ENCODE measurements at regions not wholly inside any gene's neighbourhood (a gene's known extent, or its start where the extent isn't known, plus 50 kb on each side); places are given as distances from the start of the nearest gene placed in this dataset.

GRCh38 chr13:85997587-85997986 is 198.4 kb upstream of the SLITRK6 start:
- no peak overlapping the region for H2BK12ac ChIP-seq (ENCODE audit: insufficient read length, low read depth, low read length)
- no peak overlapping the region for H2BK5ac ChIP-seq (ENCODE audit: insufficient read length, low read length)
- no peak overlapping the region for H3T11ph ChIP-seq (ENCODE audit: low read length)
- no peak overlapping the region for H3K18ac ChIP-seq (ENCODE audit: insufficient read length, low read depth, low read length)
- no peaks in the 10 kb centered on the region for H4K20me1 ChIP-seq (ENCODE audit: control insufficient read depth, insufficient read depth, insufficient read length)
- H3K9me3 ChIP-seq (ENCODE audit: control insufficient read depth, low read depth, low read length), result no peaks in the 10 kb centered on the region
- H3K9ac ChIP-seq (ENCODE audit: extremely low read depth, insufficient read length, low read length), result no peak overlapping the region
- no peak overlapping the region for H2BK15ac ChIP-seq (ENCODE audit: low read depth, low read length)
- H3K14ac ChIP-seq (ENCODE audit: insufficient read depth, low read length), result no peak overlapping the region
- no peaks in the 10 kb centered on the region for H3K4me1 ChIP-seq (ENCODE audit: insufficient read depth, low read length)
- no peak overlapping the region for H2AFZ ChIP-seq (ENCODE audit: low read length)
- H3K56ac ChIP-seq (ENCODE audit: insufficient read length, low read depth, low read length), result no peak overlapping the region
- no peak overlapping the region for H3K27ac Mint-ChIP-seq
- no peak overlapping the region for H3K27ac ChIP-seq (ENCODE audit: insufficient read length, low read depth, low read length)
- H2BK20ac ChIP-seq (ENCODE audit: low read depth, low read length, poor library complexity, severe bottlenecking), result no peak overlapping the region
- H4K8ac ChIP-seq (replicated peaks; ENCODE audit: insufficient read length, low read depth, low read length), result no peak overlapping the region
- H3K36me3 Mint-ChIP-seq (ENCODE audit: insufficient read depth in 1 of 3, low read depth in 3 of 3), result no peaks in the 10 kb centered on the region
- no peaks in the 10 kb centered on the region for H3K79me1 ChIP-seq (ENCODE audit: insufficient read depth, low read depth, low read length, poor library complexity, severe bottlenecking)
- no peaks in the 10 kb centered on the region for H3K27me3 Mint-ChIP-seq (ENCODE audit: low read depth)
- WGBS (ENCODE audit: extremely low coverage, insufficient read length, low lambda C conversion rate), result no CpG with 5 or more reads among the region's 2 CpGs
- no peak overlapping the region for H3K4me3 Mint-ChIP-seq
- H3K23me2 ChIP-seq (ENCODE audit: insufficient read length, low read depth, low read length, poor library complexity, severe bottlenecking), result no peaks in the 10 kb centered on the region
- no peak overlapping the region for H2BK120ac ChIP-seq (ENCODE audit: low read depth, low read length, poor library complexity, severe bottlenecking)
- H3K27me3 ChIP-seq (ENCODE audit: insufficient read depth, low read length), result no peaks in the 10 kb centered on the region
- H4K91ac ChIP-seq (ENCODE audit: insufficient read length, low read depth, low read length), result no peak overlapping the region
- no peaks in the 10 kb centered on the region for H3K9me3 Mint-ChIP-seq
- DNase-seq, result no peak
- no peak overlapping the region for H4K5ac ChIP-seq (ENCODE audit: insufficient read length, low read depth, low read length)
- no peak overlapping the region for H3K4me2 ChIP-seq (ENCODE audit: insufficient read depth, insufficient read length, low read length)
- H3K23ac ChIP-seq (ENCODE audit: insufficient read length, low read depth, low read length), result no peak overlapping the region
- TF ChIP-seq, protein P1, sequence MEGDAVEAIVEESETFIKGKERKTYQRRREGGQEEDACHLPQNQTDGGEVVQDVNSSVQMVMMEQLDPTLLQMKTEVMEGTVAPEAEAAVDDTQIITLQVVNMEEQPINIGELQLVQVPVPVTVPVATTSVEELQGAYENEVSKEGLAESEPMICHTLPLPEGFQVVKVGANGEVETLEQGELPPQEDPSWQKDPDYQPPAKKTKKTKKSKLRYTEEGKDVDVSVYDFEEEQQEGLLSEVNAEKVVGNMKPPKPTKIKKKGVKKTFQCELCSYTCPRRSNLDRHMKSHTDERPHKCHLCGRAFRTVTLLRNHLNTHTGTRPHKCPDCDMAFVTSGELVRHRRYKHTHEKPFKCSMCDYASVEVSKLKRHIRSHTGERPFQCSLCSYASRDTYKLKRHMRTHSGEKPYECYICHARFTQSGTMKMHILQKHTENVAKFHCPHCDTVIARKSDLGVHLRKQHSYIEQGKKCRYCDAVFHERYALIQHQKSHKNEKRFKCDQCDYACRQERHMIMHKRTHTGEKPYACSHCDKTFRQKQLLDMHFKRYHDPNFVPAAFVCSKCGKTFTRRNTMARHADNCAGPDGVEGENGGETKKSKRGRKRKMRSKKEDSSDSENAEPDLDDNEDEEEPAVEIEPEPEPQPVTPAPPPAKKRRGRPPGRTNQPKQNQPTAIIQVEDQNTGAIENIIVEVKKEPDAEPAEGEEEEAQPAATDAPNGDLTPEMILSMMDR (conservative IDR thresholded peaks at IDR 0.05), result no peak
- H3K4ac ChIP-seq (ENCODE audit: low read depth, low read length), result no peak overlapping the region
- H2AK5ac ChIP-seq (ENCODE audit: insufficient read length, low read length), result no peak overlapping the region
- H3K4me1 Mint-ChIP-seq, result no peaks in the 10 kb centered on the region
- H3K79me2 ChIP-seq (ENCODE audit: insufficient read depth, low read length), result no peaks in the 10 kb centered on the region

All from H9 (cell line).